GM06990 (cell line): ENCODE measurements at regions not wholly inside any gene's neighbourhood (a gene's known extent, or its start where the extent isn't known, plus 50 kb on each side); places are given as distances from the start of the nearest gene placed in this dataset.

Experiments used
- DNase-seq: peaks from one replicate; pipeline ENCODE4 v3.0.0-alpha.2; 2011; ENCODE audit not compliant: insufficient read length; ENCODE audit errors: extremely low read depth
- H3K27me3 ChIP-seq: replicated peaks from 2 replicates; pipeline ENCODE4 v1.6.0; 2011; ENCODE audit warnings: low read length; ENCODE audit not compliant: control insufficient read depth, insufficient read depth
- H3K36me3 ChIP-seq: 2 replicates; pipeline ENCODE4 v1.5.1; 2011; ENCODE audit warnings: low read length; ENCODE audit not compliant: control insufficient read depth, insufficient read depth
- H3K4me3 ChIP-seq: replicated peaks from 2 replicates; pipeline ENCODE4 v1.5.1; 2011; ENCODE audit warnings: low read depth, mild to moderate bottlenecking, control low read depth, low read length
- CTCF ChIP-seq: IDR thresholded peaks from 2 replicates; pipeline ENCODE4 v1.5.1; 2011; ENCODE audit warnings: low read length, control low read depth, mild to moderate bottlenecking, inconsistent platforms; ENCODE audit not compliant: insufficient read depth, poor library complexity, severe bottlenecking

GRCh38 chr7:41255113-41255512 lies 447.8 kb downstream of the INHBA start:
- no peak for DNase-seq
- no peaks in the 10 kb centered on the region for H3K36me3 ChIP-seq
- no peak for TF ChIP-seq CTCF
- H3K4me3 ChIP-seq, result no peak overlapping the region
- H3K27me3 ChIP-seq, result no peaks in the 10 kb centered on the region

- TF ChIP-seq CTCF, result no peak
- DNase-seq, result no peak
- H3K4me3 ChIP-seq, result no peak overlapping the region
- H3K27me3 ChIP-seq, result no peaks in the 10 kb centered on the region
- no peaks in the 10 kb centered on the region for H3K36me3 ChIP-seq
These were observed 449.9 kb downstream of the INHBA start for GRCh38 chr7:41252957-41253356.

- Histone ChIP-seq H3K27me3 (no peaks in the 10 kb centered on the region), H3K4me3 (no peak overlapping the region), H3K36me3 (no peaks in the 10 kb centered on the region)
- DNase-seq, result no peak
- no peak for TF ChIP-seq CTCF
These were observed 450.3 kb downstream of the INHBA start for GRCh38 chr7:41252551-41252950.

- no peak for DNase-seq
- H3K27me3 ChIP-seq, result no peaks in the 10 kb centered on the region
- H3K4me3 ChIP-seq, result no peak overlapping the region
- no peak for TF ChIP-seq CTCF
- no peaks in the 10 kb centered on the region for H3K36me3 ChIP-seq
These were observed 455.6 kb downstream of the INHBA start for GRCh38 chr7:41247143-41247865.

GRCh38 chr7:41245916-41246315 lies 457.0 kb downstream of the INHBA start:
- no peak for TF ChIP-seq CTCF
- DNase-seq, result no peak
- Histone ChIP-seq H3K36me3 (no peaks in the 10 kb centered on the region), H3K27me3 (no peaks in the 10 kb centered on the region), H3K4me3 (no peak overlapping the region)

GRCh38 chr7:41244246-41244645 lies 458.6 kb downstream of the INHBA start:
- Histone ChIP-seq H3K27me3 (no peaks in the 10 kb centered on the region), H3K4me3 (no peak overlapping the region), H3K36me3 (no peaks in the 10 kb centered on the region)
- TF ChIP-seq CTCF, result no peak
- DNase-seq, result no peak
